ENCODE measurements at regions not wholly inside any gene's neighbourhood (a gene's known extent, or its start where the extent isn't known, plus 50 kb on each side); places are given as distances from the start of the nearest gene placed in this dataset.

DNA sequence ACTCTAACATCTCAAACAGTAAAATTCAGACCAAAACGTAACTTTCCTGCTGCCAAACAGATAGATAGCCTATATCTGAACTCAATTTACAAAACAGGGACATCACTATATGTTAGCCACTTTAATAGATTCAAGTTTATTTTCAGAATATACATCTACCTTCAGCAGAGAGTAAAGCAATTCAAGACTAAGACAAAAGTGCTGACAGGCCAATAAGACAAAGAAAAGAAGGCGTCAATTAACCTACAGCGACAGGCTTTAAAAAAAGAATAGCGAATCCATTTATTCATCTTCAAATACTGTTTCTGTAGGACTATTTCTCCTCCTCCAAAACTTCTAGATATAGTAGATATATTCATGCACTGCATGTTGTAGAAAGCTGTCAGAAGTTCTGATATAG is 333.0 kb downstream of the GRB14 start:
- no peak for DNase-seq

DNA sequence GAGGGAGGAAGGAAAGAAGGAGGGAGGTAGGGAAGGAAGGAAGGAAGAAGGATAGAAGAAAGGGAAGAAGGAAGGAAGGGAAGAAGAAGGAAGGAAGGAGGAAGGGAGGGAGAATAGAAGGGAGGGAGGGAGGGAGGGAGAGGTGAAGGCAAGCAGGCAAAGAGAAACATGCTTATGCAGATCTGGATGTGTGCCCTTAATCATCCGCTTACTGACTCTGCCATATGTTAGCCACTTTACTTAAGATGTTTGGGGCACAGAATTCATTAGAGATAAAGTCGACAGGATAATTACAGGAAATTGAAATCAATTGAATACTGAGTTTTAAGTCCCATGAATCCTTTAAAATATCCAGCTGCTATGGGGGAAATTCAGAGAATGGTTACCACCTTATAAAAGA is 334.2 kb downstream of the GRB14 start:
- DNase-seq, result no peak

DNA sequence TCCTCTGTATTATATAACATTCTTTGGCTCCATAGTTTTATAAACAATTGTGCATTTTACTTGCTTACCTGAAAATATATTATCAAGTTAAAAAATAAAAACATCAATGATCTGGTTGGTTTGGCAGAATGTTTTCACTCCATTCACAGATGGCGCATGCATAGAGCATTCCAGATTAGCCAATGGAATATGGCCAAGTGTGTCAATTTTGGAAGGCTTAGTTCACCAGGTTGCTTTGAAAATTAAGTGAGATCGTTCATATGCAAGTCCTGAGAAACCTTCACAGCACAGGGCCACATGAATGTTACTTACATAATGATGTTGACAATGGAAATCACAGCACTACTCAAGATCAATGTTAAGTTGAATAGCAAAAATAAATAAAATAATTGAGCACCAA is 335.7 kb downstream of the GRB14 start:
- DNase-seq, result no peak

GRCh38 chr2:164281896-164282295 is 339.4 kb downstream of the GRB14 start:
- DNase-seq, result no peak

GRCh38 chr2:164275659-164276058 is 345.6 kb downstream of the GRB14 start:
- DNase-seq, result no peak

GRCh38 chr2:164260506-164260905 is 360.8 kb downstream of the GRB14 start:
- no peak for DNase-seq

- DNase-seq, result no peak
These were observed 363.5 kb downstream of the GRB14 start for GRCh38 chr2:164257742-164258141.

- DNase-seq, result no peak
These were observed 368.6 kb downstream of the GRB14 start for GRCh38 chr2:164252568-164253287.

- DNase-seq, result no peak
These were observed 378.0 kb downstream of the GRB14 start for GRCh38 chr2:164243315-164243714.

DNA sequence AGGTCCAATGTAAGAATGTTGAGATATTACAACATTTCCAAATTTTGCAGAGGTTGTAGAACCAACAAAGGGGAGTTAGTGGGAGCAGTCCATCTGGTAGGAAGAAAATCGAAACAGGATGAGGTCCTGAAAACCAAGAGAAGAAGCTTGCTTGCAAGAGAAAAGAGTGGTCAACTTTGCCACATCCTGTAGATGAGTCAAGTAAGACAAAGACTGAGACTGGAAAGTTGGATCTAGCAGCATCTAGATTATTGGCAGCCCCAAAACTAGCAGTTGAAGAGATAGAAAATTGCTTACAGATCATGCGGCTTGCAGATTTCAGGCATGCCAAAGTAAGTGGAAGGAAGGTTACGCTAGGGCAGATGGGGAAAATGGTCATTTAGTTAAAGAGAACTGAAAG is 378.9 kb downstream of the GRB14 start:
- DNase-seq, result no peak

DNA sequence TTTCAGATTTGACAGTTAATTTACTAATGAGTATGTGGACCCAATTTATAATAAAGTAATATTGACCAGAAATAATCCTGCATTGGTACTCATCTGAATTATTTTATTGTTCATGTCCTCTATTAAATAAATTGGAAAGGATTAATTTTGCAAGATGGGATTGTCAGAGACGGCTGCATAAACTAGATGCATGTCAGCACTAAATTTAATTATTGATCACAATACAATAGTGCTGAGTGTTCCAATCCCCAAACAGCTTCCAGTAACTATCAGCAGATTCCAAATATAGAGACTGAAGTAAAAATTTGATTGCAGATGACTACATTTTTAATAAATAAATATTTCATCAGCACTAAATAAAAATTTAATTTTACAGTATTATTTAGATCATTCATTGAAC is 387.2 kb downstream of the GRB14 start:
- no peak for DNase-seq

GRCh38 chr2:164224007-164224406 is 397.3 kb downstream of the GRB14 start:
- no peak for DNase-seq

DNA sequence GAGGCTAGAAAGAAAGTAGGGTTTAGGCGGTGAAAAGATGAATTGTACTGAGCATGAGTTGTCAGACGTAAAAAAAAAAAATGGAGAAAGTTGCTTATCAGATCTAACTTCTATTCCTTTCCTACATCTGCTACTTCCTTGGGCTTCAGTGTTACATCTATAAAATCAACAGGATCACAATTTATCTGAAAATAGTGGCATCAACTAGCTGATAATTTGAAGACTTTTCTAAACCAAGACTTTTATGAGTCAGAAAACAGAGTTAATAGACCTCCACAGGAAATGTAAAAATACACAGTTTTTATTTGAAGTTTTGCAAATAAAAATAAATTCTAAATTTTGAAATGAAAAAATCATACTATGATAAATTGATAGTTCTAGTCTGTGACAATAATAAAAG is 399.8 kb downstream of the GRB14 start:
- no peak for DNase-seq

DNA sequence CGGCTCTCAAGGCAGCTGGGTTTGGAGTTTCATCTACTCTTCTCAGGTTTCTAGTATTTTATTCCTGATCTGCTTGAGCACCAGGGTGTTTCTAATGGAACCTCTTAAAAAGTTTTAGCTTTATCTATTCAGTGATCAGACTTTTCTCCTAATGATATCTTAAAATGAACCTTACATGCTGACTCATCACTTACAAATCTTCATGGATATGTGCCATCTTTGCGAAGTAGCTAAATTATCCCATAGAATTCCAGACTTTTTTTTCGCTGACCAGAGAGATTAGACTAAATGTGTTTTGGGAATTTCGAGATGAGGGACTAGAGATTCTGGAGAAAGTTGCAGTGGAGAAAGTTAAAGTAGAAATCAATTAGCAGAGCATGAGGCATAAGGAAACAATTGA is 401.0 kb downstream of the GRB14 start:
- DNase-seq, result no peak

DNA sequence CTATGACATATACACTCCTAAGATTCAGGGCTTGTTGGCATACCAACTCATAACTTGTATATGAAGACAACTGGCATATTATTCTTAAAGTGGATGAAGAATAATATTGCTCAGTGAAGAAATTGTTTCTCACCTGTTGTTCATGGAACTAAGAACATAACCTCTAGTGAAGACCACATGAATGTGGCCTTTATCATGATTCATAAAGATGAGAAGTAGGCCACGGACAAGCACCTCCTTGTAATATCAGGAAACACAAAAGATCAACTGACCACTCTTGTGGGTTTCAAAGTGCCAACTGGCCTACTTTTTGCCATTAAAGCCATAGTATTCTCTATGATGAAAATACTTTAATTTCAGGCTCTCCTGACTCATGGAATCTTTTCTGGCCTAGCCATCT is 407.4 kb downstream of the GRB14 start:
- DNase-seq, result no peak

GRCh38 chr2:164205347-164205746 is 415.9 kb downstream of the GRB14 start:
- DNase-seq, result no peak

DNA sequence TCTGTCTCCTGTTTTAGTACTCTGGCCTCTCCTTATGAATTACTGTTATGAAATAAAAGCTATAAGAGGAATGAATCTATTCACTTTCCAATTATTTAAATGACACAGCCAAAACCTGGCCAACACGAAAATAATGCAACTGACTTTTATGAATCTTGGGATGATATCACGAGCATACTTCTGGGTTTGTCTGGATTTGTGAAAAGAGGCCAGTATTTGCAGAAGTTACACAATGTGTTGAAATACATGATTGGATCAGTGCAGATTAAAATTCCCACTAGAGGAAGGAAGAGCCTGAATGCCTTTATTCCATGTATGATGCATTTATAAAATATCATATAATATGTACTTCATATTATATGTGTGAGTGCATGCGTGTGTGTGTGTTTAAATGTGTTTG is 418.2 kb downstream of the GRB14 start:
- DNase-seq, result no peak

GRCh38 chr2:164198256-164198655 is 423.0 kb downstream of the GRB14 start:
- no peak for DNase-seq

GRCh38 chr2:164190700-164191099 is 430.6 kb downstream of the GRB14 start:
- no peak for DNase-seq

DNA sequence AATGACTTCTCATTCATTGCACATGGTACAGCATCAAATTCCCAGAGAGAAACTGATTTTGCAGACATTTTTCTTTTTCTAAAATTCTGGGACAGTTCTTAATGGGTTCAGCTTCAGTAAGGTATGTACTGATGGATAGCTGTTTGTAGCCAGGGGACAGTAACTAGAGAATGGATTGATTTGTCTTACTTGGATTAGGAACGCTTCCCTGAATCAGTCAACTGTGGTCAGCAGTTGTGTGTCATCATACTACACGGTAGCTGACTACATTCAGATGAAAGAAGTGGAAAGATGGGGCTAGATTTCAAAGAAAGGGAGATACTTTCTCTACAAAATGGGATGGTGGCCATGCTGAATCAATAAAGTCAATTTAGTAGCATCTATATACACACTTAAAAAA is 431.4 kb downstream of the GRB14 start:
- no peak for DNase-seq

DNA sequence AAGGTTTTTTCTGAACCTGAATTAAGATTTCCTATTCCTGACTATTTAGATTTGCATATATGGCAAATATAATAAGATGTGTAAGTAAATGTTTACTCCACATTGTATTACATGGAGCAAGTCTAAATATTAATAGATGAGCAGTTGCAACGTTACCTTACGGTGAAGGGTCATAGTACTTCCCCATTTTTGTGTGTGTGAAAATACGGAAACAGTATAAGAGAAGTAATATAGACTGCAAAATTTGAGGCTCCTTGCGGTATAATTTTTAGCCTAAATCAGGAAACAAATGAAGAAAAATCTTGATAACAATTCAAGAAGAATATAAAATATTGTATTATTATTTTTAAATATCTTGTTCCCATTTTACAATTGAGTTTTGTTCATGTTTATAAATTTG is 434.2 kb downstream of the GRB14 start:
- DNase-seq, result no peak

DNA sequence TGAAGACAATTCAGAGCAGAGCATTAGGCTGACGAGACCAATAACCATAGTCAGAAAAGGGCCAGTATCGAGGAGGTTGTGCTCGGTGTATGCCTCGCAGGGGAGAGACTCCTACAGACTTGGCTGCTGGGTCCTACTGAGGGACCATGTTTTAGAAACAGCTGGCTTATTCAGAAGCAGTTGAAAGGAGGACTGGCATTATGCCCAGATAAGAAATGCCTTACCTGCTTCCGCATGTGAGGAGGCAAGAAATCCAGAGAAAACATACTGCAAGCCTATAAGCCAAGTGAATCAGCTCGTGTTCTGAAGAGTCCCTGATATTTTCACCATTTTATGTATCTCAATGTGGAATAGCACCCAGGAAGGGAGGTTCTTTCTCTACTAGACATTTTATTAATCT is 434.7 kb downstream of the GRB14 start:
- no peak for DNase-seq

- DNase-seq, result no peak
These were observed 439.1 kb downstream of the GRB14 start for GRCh38 chr2:164182116-164182627.

- no peak for DNase-seq
These were observed 442.3 kb downstream of the GRB14 start for GRCh38 chr2:164178835-164179465.

DNA sequence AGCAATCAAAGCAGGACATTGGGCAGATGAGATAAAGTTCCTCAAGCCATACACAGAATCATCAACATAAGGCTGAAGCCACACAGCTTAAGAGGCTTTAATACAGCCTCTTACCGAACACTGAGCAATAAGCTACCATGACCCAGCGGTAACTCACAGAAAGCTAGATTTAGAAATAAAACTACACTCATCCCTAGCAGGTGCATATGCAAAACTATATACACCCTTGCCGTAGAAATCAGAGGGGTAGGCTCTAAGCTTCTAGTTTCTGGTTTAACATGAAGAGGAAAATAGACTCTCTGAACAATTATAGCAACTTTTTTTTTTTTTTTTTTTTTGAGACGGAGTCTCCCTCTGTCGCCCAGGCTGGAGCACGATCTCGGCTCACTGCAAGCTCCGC is 428.8 kb upstream of the FIGN start:
- DNase-seq, result no peak
